NCI-H2227 (cell line): ENCODE measurements at regions not wholly inside any gene's neighbourhood (a gene's known extent, or its start where the extent isn't known, plus 50 kb on each side); places are given as distances from the start of the nearest gene placed in this dataset.
A peak's percentile ranks its signal among the peaks of the same experiment; 100 is the strongest.
"Not testable (repeated sequence)": the region's sequence is repeated elsewhere in the genome, so short reads cannot be mapped to it uniquely, and the experiment has no call there.

ENCODE experiments used
- DNase-seq: peaks from one replicate; lab custom pipeline; 2025; ENCODE audit not compliant: unreplicated experiment; lab: John Stamatoyannopoulos, UW

DNA sequence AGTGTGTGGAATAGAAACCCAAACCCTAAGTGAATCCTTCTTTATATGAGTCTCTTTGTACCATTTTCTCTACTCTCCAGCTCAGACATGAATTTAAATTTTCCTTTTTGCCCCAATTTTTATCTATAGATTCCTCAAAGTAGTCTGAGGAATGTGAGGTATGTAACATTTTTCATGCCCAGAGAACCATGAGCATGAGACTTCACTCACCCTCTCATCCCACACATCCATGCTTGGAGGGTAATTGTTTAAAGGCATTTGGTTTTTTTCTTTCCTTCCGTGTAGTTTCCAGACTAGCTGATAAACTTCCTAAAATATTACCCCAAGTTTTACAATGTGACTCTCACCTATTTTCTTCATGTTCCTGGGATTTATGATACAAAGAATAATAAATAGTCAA, 2056.8 kb upstream of the CELF4 start:
- DNase-seq = no peak

DNA sequence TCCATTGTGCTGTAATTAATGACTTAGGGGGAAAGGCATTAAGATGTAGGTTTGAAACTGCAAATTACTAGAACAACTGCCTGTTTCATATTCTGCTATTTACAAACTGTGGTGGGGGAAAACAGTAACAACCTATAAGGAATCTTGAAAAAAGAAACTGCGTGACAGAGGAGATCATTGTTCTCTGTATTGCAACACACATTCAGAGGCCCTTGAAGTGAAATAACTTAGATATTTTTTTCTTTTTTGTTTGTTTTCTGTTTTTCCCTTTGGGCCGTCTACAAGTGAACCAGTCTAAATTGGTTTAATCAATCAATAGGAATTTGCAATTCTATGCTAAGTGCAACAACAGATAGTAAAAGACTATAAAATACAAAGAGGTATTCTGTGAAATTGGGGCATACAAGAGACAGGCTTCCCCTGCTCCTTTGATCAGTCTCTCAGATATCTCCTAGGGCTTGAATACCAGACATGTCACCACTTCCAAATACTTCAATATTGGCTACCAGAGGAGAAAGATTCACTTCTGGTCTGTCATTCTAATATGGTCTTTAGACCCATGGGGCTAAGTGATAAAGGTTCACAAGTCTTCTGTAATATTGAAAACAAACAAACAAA, 2055.1 kb upstream of the CELF4 start:
- DNase-seq = no peak

DNA sequence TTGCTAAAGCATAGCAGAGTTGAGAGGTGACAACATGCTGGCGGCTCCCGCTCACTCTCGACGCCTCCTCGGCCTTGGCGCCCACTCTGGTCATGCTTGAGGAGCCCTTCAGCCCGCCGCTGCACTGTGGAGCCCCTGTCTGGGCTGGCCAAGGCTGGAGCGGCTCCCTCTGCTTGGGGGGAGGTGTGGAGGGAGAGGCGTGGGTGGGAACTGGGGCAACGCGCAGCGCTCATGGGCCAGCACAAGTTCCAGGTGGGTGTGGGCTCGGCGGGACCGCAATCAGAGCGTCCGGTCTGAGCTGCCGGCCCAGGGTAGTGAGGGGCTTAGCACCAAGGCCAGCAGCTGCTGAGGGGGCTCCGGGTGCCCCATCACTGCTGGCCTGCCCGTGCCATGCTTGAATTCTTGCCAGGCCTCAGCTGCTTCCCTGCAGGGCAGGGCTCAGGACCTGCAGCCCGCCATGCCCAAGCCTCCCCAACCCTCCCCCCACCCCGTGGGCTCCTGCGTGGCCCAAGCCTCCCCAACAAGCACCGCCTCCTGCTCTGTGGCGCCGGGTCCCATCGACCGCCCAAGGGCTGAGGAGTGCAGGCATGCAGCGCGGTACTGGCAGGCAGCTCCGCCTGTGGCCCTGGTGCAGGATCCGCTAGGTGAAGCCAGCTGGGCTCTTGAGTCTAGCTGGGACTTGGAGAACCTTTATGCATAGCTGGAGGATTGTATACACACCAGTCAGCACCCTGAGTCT, 2052.8 kb upstream of the CELF4 start:
- no peak for DNase-seq

DNA sequence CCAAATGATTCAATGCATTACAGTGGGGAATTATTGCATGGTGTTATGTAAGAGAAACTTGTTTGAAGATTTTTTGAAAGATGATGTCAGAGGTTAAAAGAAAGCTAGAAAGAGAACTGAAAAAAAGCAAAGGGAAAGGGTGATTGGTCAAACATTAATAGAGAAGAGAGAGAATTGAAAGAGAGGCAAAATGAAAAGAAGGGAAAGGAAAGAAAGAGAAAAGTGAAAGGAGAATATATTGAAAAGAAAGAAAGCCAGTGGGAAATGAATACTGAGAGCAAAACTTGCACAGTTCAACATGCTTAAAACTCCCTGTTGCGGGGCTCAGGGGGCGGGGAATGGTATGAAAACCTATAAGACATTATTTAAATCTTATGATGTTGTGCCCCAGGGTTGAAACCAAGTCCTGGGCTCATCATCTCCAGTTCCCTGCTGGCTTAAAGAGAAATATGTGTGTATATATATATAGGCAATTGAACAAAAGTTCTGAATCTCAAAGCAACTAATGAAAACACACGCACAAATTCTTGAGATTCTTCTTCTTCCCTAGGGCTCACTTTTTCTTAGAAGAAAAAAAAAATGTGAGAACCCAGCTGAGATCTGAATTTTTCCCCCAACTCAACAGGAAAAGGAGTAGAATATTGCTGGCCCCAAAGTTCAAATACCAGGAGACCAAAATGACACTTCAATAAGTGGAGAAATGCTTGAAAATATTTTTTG, 2045.9 kb upstream of the CELF4 start:
- DNase-seq = no peak

DNA sequence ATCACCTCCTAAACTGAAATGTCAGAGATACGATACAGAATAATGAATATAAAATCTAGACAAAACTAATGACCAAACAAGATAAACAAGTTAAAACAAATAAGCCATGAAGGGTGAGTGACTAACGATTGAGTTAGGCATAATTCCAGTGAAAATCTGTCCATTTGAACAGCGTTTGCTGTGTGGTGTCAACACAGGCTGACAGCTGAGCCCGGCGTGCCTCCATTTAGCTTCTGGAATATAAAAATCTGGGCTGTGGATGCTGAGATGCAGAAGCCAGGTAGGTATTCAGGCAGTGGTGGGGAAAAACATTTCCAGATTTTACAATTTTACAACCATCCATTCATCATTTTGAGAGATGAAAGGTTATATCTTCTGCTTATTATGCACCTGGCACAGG, 2041.4 kb upstream of the CELF4 start:
- DNase-seq = no peak

DNA sequence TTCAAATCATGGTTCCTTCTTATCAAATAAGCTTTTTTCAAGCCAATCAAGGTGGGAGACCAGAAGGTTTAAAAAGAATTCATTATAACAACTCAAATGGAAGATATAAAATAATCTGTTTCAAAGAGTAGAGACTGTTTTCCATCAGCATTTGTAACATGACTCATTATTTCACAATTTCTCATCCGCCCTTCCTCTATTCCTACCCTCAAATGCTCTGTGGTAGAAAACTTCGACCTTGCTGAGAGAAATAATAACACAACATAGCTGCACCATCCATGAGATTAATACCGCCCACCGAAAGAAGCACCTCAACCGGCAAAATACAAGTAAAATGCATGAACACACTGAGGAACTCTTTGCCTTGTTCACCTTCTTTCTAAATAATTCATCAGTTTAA, 2039.2 kb upstream of the CELF4 start:
- no peak for DNase-seq

DNA sequence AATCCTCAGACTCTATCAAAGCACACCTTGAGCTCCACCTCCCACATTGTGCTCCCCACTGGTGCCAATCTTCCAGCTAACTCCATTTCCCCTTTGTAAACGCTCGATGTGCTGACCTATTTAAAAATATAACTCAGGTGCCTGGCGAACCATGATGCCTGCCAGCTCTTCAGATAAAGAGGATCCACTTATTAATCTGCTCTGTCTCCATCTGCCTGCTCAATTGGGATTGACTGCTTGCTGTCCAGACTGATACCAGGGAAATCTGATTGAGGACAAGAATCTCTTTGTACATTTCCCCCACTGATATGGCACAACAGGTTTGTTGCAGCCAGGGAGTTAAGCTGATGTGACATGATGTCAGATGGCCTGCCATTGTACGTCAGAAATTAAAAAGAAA, 2036.5 kb upstream of the CELF4 start:
- DNase-seq = no peak

DNA sequence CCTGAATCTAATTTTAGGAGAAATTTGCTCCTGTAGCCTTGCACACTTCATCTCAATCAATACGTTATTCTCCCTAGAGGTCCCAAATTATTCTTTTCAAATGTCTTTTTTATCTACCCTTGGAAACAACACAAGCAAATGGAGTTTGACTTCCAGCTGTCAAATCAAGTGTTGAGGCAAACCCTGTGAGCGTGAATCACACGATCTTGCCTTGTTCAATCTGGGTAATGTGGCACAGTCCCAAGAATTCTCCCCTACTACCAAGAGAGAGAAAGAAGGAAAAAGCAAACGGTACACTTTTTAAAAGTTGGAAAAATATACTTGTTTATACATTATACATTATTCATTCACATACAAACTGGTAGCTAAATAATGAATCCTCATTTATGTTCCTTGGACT, 2035.3 kb upstream of the CELF4 start:
- no peak for DNase-seq

DNA sequence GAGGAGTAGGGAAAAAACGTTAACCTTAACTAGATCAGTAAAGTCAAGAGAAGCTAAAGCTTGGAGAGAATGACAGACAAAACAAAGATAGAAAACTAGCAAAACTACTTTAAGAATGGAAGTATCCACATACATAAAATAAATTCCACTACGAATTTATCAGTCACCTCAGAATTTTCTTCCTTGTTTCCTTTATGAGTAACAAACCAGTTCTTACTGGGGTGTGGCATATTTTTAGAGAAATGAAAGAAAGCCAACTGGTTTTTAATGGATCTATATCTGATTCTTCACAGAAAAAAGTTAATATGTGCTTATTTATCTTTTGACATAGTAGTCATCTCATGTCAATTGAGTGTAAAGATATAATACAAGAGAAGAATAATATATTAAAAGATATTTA, 2033.7 kb upstream of the CELF4 start:
- DNase-seq = no peak

DNA sequence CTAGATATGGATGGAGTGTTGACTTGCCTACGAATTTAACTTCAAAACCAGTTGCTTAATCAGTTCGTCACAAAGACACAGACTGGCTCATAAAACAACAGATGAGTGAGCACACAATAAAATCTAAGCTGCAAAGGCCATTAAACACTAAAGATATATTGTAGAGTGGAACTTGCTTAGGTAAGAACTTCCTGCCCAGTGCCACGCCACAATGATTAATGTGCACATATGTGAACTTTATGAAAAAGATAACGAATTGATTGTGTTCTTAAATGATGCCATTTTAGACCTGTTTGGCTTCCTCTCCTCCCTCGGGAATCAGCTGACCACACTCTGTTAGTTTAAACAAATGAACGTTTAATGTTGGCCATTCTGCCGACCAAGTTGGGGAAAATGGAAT, 2031.3 kb upstream of the CELF4 start:
- no peak for DNase-seq

DNA sequence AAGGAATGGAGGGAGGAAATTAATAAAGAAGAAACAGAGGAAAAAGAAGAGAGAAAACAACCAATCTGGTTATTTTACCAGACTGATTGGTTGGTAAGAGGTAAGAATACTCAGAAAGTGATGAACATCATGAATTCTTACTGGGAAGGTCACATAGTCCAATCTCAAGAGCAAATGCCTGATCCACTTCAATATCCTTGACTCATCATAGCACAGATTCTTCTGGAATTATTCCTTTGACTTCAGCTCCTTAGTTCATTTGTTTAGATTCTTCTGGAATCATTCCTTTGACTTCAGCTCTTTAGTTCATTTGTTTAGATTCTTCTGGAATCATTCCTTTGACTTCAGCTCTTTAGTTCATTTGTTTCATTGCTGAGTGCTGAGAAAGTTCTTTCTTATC, 2030.6 kb upstream of the CELF4 start:
- no peak for DNase-seq

DNA sequence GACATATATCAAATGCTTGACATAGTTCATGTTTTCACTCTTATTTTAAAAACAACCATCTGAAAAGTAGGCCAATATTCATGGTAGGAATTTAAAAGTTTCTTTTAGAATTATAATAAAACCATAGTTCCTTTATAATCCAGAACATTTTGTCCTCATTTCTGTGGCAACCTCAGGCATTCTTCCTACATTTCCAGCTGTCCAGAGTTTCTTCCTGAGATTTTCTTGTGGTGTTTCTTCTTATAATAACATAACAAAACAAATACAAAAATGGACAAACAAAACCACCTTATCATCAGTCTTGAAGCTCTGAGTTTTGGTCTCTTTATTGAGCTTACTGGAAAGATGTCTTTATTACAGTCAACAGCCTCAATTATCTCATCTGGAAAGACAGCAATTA, 2028.6 kb upstream of the CELF4 start:
- no peak for DNase-seq

DNA sequence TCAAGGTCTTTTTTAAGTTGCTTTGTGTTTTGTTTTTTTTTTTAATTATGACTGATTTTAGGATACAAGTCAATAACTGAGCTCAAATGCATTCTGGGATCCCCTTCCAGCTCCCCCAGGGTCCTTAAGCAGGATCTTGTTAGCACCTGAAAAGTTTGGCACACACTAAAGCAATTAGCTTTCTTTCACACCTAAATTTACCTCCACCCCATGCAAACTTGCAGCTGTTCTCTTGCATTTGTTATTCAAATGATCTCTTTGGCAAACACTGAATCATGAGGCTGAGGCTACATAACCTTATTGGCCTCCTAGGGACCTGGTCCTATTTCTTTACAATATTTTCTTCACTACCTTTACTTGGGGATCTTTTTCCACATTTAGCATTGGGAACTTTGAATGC, 2026.1 kb upstream of the CELF4 start:
- DNase-seq = no peak

DNA sequence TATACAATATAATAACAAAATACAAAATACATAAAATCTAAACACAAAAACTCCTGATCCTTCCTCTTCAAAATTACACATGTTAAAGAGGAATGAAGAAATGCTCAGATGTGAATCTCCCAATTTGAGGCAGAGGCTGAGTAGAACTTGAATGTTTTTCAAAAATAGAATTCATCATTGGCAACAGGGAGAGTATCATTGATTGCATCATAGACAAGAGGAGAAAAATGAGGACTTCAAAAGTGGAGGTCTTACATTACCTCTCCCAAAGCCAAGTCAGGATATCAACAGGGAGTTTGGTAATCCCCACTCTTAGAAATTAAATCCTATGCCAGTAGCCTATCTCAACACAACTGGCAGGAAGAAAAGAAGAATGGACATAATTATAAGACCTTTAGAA, 2023.9 kb upstream of the CELF4 start:
- no peak for DNase-seq

DNA sequence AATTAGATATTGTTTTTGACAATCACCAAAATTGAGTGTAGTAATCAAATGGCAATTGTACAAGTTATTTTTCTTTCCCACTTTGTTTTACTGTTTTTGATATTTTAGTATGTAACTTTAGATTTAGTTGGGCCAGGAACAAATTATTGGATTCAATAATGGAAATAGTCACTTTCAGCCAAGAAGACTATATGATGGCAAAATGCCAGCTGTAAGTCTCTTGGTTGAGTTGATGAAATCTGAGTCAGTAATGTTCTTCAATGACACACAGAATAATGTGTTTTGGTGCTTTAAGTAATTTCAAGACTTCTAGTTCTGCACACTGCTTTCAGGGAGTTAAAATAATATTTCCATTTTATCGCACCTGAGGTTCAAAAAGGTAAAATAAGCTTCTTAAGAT, 2022.0 kb upstream of the CELF4 start:
- no peak for DNase-seq

DNA sequence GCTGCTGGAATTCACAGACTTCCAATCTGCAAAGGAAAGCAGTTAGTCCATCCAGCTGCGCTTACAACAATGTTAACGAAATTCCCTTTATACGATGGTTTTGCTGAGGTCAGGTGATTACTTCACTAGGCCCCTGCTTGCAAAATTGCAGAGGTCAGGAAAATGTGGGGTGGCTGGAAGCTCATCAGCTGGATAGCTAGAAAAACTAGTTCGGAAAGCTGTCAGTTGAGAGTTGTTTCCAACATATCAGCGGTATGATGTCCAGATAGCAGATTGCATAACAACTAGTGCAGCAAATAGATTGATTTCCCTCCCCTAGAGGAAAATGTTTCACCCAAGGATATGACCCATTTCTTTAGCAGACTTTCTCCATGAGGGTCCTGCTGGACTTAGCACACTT, 2021.1 kb upstream of the CELF4 start:
- no peak for DNase-seq

DNA sequence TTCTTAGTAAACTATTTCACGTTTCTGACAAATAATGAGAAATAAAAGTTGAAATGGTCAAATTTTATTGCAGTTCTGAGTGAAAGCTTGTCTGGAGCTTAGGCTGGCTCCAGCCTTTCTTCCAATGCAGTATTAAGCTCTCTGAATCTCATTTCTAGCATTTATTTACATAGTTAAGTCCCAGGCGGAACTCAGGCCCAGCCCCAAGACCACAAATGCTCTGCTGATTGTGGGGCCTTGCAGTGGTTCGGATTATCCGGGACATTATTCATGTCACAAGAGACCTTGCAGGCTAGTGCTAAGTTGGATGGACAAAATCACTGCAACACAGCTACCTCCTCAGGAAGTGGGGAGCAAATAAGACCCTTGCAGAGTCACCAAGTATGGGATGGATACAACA, 2009.3 kb upstream of the CELF4 start:
- DNase-seq = no peak

DNA sequence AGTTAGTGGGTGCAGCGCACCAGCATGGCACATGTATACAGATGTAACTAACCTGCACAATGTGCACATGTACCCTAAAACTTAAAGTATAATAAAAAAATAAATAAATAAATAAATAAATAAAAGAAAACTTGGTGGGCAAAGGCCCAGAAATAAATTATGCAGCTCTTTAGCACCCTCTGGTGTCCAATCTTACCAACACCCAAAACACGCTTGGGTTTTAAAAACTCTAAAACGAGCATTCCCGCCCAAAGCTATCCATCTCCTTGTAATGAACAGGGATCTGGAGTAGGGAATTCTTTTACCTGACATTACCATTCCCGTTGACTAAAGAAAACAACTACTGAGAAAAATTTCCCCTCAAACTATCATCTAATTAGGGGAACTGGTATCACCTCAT, 2005.9 kb upstream of the CELF4 start:
- DNase-seq = peak; percentile 14

DNA sequence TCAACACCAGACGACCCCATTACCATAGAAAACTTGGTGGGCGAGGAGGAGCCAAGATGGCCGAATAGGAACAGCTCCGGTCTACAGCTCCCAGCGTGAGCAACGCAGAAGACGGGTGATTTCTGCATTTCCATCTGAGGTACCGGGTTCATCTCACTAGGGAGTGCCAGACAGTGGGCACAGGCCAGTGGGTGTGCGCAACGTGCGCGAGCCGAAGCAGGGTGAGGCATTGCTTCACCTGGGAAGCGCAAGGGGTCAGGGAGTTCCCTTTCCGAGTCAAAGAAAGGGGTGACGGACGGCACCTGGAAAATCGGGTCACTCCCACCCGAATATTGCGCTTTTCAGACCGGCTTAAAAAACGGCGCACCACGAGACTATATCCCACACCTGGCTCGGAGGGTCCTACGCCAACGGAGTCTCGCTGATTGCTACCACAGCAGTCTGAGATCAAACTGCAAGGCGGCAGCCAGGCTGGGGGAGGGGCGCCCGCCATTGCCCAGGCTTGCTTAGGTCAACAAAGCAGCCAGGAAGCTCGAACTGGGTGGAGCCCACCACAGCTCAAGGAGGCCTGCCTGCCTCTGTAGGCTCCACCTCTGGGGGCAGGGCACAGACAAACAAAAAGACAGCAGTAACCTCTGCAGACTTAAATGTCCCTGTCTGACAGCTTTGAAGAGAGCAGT, 2000.1 kb upstream of the CELF4 start:
- DNase-seq = not testable (repeated sequence)

DNA sequence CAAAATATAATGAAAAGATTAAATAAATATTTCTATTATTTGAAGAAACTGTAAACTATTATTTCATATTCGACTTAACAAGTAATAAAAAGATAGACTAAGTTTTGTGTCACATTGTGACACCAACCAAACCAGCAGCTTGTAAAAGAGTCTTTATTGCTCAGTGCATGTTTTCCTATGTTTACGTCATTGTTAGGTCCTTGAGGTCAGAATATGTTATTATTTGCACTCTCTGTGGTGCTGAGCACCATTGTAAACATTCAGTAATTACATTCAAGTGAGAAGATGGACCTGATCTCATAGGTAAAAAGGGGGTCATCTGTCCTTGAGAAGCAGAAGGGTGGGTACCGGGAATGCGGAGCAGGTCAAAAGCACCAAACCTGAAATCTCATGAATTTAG, 1999.1 kb upstream of the CELF4 start:
- DNase-seq = peak; percentile 38

DNA sequence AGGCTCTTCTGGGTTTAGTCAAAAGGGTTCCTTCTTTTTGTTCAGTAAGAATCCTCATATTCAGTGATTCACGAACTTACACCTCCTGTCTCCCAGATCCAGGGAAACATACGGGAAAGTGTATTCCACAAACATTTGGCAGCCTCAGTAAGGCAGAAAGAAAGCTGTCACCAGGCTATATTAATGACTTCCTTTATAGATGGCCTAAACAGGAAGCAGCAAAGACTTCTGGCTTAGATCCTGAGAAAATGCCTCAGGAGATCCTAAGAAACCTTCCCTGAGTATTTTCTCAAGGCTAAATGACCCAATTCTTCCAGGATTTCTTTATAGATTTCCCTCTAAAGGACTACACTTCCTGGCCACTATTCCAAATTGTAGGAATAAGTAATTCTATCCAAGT, 1995.5 kb upstream of the CELF4 start:
- no peak for DNase-seq

DNA sequence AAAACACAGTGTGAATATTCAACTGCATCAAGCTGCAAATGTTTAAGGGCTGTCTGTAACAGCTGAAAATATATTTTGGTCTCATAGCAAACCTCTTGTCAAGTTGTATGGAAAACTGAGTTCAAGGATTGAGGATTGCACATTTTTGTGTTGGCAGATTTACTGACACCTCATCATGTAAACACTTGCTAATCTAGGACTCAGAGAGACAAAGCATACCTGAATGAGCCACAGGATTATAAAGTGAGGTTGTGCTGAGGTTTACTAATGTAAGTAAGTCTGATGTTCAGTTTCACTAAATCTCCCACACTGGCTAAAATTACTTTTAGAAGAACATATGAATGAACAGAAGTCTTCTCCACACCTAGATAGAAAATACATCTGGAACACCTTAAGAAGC, 1993.1 kb upstream of the CELF4 start:
- DNase-seq = no peak
